ENCODE measurements at regions not wholly inside any gene's neighbourhood (a gene's known extent, or its start where the extent isn't known, plus 50 kb on each side); places are given as distances from the start of the nearest gene placed in this dataset.
A peak's percentile ranks its signal among the peaks of the same experiment; 100 is the strongest.

DNA sequence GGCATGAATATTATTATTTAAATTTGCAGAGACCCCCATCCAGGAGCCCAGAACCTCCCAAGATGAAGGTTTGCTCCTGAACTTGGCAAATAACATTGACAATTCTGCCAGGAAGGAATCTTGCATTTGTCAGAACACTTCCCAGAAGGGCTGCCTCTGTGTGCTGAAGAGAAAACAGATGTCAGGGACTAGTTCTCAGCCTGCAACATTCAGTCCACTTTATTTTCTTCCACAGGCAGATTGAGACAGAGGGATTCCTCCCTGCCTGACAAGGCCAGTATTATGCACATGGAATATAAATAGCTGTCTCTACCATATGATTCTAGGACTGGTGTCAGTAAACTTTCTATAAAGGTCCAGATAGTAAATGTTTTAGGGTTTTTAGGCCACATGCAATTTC lies 171.5 kb upstream of the SIX2 start:
- no peaks in the 10 kb centered on the region for H3K27me3 ChIP-seq (ENCODE audit: control insufficient read depth, insufficient read depth, low read length)
- no peak overlapping the region for H3K4me3 ChIP-seq (ENCODE audit: low read length)
- no peaks in the 10 kb centered on the region for H3K36me3 ChIP-seq (ENCODE audit: control insufficient read depth, low read depth, low read length)
- H3K27ac ChIP-seq (ENCODE audit: low read length) = no peak overlapping the region
- H3K9ac ChIP-seq (ENCODE audit: low read length) = no peak overlapping the region
- no peaks in the 10 kb centered on the region for H3K4me1 ChIP-seq (ENCODE audit: control insufficient read depth, low read depth, low read length)
- H3K9me3 ChIP-seq (ENCODE audit: control insufficient read depth, low read depth, low read length) = no peaks in the 10 kb centered on the region

DNA sequence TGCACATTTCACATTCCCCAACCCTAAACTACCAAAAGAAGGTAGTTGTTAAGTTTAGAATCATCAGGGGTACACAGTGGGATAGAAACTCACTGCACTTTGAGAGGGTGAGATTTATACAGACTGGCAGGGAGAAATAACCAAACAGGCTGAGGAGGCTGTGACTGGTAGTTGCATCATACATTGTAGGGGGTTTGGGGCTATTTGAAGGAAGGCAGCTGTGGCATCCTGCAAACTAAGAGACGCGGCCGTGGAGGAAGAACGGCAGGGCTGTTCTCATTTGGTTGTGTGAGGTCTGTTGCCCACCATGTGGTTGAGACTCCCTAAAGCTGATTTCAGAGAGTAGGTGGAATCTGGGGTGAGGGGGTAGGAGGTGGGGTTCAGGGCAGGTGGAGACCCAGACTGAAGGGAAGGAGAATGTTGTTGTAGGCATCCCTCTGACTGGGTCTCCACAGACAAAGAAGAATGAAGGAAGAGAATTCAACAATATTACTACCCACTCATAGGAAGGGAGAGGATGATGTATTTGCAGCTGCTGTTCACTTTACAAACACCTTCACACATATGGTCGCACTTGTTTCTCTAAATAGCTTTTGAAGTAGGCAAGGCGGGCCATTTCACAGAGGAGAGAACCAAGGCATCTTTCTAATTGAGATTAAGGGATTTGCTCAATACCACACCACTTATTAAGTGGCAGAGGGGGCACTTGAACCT lies 170.9 kb upstream of the SIX2 start:
- Histone ChIP-seq H3K36me3 (ENCODE audit: control insufficient read depth, low read depth, low read length) (no peaks in the 10 kb centered on the region), H3K9ac (ENCODE audit: low read length) (no peak overlapping the region), H3K9me3 (ENCODE audit: control insufficient read depth, low read depth, low read length) (no peaks in the 10 kb centered on the region), H3K27ac (ENCODE audit: low read length) (no peak overlapping the region), H3K27me3 (ENCODE audit: control insufficient read depth, insufficient read depth, low read length) (no peaks in the 10 kb centered on the region), H3K4me3 (ENCODE audit: low read length) (no peak overlapping the region), H3K4me1 (ENCODE audit: control insufficient read depth, low read depth, low read length) (no peaks in the 10 kb centered on the region)

DNA sequence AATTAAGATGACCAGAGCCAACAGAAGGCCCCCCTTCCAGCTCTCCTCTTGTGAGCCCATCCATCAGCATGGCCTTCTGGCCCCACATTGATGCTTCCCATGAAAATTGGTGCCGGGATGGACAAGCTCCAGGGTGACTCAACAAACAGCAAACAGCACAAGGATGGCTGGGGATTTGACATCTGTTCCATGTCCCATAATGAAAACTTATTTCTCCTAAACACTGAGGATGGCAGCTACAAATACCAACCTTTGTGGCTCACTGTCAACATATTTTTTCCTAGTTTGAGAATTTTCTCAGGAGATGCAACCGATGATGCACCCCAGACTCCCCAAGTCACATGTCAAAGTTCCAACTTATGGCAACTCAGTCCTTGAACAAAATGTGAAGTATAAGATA lies 169.6 kb upstream of the SIX2 start:
- Histone ChIP-seq H3K9ac (ENCODE audit: low read length) (no peak overlapping the region), H3K27ac (ENCODE audit: low read length) (no peak overlapping the region), H3K9me3 (ENCODE audit: control insufficient read depth, low read depth, low read length) (no peaks in the 10 kb centered on the region), H3K4me3 (ENCODE audit: low read length) (no peak overlapping the region), H3K27me3 (ENCODE audit: control insufficient read depth, insufficient read depth, low read length) (peaks cover 3% of the 10 kb centered on the region), H3K4me1 (ENCODE audit: control insufficient read depth, low read depth, low read length) (no peaks in the 10 kb centered on the region), H3K36me3 (ENCODE audit: control insufficient read depth, low read depth, low read length) (no peaks in the 10 kb centered on the region)

DNA sequence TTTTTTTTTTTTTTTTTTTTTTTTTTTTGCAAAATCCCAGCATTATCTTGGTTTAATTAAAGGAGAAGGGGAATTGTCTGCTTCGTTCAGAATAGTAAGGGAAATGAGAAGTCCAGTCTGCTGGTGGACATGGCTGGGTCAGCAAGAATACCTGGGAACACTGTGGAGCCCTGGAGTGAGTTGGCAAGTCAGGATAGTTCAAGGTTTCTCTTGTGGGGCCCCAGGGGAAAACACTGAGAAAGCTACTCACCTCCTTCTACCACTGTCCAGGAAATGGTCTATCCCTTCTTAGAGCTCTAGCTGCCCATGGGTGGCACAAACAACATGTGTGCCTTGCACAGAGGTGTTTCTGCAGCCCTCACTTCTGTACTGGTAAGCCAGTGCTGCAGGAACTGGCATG lies 169.1 kb upstream of the SIX2 start:
- no peaks in the 10 kb centered on the region for H3K36me3 ChIP-seq (ENCODE audit: control insufficient read depth, low read depth, low read length)
- H3K9me3 ChIP-seq (ENCODE audit: control insufficient read depth, low read depth, low read length) = no peaks in the 10 kb centered on the region
- H3K4me3 ChIP-seq (ENCODE audit: low read length) = no peak overlapping the region
- H3K9ac ChIP-seq (ENCODE audit: low read length) = no peak overlapping the region
- H3K4me1 ChIP-seq (ENCODE audit: control insufficient read depth, low read depth, low read length) = no peaks in the 10 kb centered on the region
- peaks cover 8% of the 10 kb centered on the region for H3K27me3 ChIP-seq (ENCODE audit: control insufficient read depth, insufficient read depth, low read length)
- no peak overlapping the region for H3K27ac ChIP-seq (ENCODE audit: low read length)

DNA sequence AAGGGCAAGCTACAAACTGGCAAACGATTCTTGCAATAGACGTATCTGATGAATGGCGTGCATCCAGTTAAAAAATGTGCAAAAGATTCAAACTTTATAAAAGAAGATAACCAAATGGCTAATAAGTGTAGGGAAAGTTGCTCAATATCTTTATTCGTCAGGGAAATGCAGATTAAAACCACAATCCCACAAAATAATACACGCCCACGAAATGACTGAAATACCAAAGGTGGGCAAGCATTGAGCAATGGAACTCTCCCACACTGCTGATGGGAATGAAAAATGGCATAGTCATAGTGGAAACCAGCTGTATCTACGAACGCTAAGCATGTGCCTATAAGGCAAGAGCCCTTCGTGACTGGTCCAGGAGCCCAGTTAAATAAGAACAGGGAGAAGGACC lies 168.6 kb upstream of the SIX2 start:
- Histone ChIP-seq H3K4me3 (ENCODE audit: low read length) (no peak overlapping the region), H3K9ac (ENCODE audit: low read length) (no peak overlapping the region), H3K27me3 (ENCODE audit: control insufficient read depth, insufficient read depth, low read length) (peaks cover 13% of the 10 kb centered on the region), H3K9me3 (ENCODE audit: control insufficient read depth, low read depth, low read length) (no peaks in the 10 kb centered on the region), H3K4me1 (ENCODE audit: control insufficient read depth, low read depth, low read length) (no peaks in the 10 kb centered on the region), H3K36me3 (ENCODE audit: control insufficient read depth, low read depth, low read length) (no peaks in the 10 kb centered on the region), H3K27ac (ENCODE audit: low read length) (no peak overlapping the region)

DNA sequence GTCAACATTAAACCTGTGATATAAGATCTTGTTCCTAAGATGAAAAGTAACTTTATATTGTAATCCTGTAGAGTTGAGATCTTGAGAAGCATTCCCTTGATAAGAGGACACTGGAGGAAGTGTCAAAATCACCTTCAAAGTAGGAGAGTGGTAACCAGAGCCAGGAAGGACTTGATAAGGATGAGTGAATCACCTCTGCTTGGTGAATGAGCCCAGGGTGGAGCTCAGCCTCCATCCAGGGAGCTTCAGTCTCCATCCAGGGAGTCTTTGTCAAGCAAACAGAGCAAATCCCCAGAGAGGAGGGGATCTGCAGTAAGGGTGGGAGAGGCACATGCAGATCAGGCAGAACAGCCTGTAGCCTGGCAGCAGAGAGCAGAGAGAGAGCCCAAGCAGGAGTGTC lies 167.1 kb upstream of the SIX2 start:
- H3K4me3 ChIP-seq (ENCODE audit: low read length) = no peak overlapping the region
- H3K9ac ChIP-seq (ENCODE audit: low read length) = no peak overlapping the region
- no peak overlapping the region for H3K27ac ChIP-seq (ENCODE audit: low read length)
- H3K27me3 ChIP-seq (ENCODE audit: control insufficient read depth, insufficient read depth, low read length) = peaks cover 28% of the 10 kb centered on the region
- H3K9me3 ChIP-seq (ENCODE audit: control insufficient read depth, low read depth, low read length) = no peaks in the 10 kb centered on the region
- H3K36me3 ChIP-seq (ENCODE audit: control insufficient read depth, low read depth, low read length) = no peaks in the 10 kb centered on the region
- H3K4me1 ChIP-seq (ENCODE audit: control insufficient read depth, low read depth, low read length) = no peaks in the 10 kb centered on the region

DNA sequence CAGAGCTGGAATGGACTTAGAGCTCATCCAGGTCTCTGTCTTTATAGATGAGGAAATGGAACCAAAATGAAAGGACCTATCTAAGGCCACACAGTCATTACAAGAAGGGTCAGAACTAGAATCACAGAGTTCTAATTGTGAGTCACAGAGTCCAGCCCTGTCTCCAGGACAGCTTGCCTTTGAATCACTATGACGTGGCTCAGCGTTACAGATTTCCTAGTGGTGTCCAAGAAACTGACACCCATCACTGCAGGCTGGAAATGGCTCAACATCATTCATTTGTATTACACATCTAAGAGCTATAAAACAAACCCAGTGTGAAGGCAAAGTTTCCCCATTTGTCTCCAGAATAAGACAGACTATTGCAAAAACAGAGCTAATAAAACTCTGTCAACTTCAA lies 164.3 kb upstream of the SIX2 start:
- no peak overlapping the region for H3K27ac ChIP-seq (ENCODE audit: low read length)
- H3K4me3 ChIP-seq (ENCODE audit: low read length) = no peak overlapping the region
- H3K27me3 ChIP-seq (ENCODE audit: control insufficient read depth, insufficient read depth, low read length) = peaks cover 57% of the 10 kb centered on the region
- H3K9ac ChIP-seq (ENCODE audit: low read length) = no peak overlapping the region
- H3K9me3 ChIP-seq (ENCODE audit: control insufficient read depth, low read depth, low read length) = no peaks in the 10 kb centered on the region
- H3K4me1 ChIP-seq (ENCODE audit: control insufficient read depth, low read depth, low read length) = peaks cover 1% of the 10 kb centered on the region
- H3K36me3 ChIP-seq (ENCODE audit: control insufficient read depth, low read depth, low read length) = no peaks in the 10 kb centered on the region

DNA sequence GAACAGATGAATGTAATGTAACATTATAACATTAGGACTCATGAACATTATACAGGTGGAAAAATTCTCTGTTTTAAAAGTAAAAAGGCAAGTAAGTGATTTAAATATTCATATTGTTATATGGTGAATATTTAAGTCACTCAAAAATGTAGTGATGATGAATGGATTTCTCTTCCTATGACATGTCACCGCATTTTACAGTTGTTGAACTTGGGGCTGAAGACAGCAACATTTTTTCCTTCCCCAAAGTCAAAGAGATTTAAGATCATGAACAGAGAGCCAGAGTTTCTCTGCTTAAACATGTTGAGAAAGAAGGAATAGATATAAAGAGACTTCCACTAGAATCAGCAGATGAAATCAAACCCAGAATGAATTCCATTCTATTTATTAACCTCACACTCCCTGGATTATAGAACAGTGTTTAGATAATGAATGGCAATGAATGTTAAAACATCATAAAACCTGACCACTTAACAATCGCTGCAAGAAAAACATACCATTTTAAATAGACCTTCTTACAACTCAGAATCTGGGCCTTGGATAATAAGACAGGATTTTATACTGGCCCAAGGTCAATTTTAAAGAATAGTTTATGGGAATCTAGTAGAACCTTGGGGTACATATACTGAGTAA lies 163.6 kb upstream of the SIX2 start:
- H3K9me3 ChIP-seq (ENCODE audit: control insufficient read depth, low read depth, low read length) = no peaks in the 10 kb centered on the region
- no peak overlapping the region for H3K27ac ChIP-seq (ENCODE audit: low read length)
- no peak overlapping the region for H3K9ac ChIP-seq (ENCODE audit: low read length)
- no peak overlapping the region for H3K4me3 ChIP-seq (ENCODE audit: low read length)
- H3K36me3 ChIP-seq (ENCODE audit: control insufficient read depth, low read depth, low read length) = no peaks in the 10 kb centered on the region
- H3K4me1 ChIP-seq (ENCODE audit: control insufficient read depth, low read depth, low read length) = peaks cover 7% of the 10 kb centered on the region
- H3K27me3 ChIP-seq (ENCODE audit: control insufficient read depth, insufficient read depth, low read length) = peaks cover 63% of the 10 kb centered on the region

DNA sequence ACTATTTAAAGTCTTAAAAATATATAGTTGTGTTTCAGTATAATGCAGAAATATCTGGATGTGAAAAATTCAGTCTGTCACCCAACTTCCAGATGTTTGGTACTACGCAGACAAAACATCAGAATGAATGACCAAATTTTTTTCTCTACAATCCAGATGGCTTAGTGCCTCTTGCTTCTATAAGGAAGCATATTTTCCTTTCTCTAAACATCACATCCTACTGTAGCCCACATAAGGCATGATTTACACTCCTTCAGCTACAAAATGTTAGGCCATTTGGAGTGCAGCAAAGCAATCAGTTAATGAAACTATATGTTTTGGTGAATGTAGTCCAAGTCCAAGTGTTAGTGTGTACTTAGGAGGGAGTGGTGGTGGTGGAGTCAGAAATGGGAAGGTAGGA lies 162.9 kb upstream of the SIX2 start:
- H3K4me1 ChIP-seq (ENCODE audit: control insufficient read depth, low read depth, low read length) = peaks cover 7% of the 10 kb centered on the region
- H3K27me3 ChIP-seq (ENCODE audit: control insufficient read depth, insufficient read depth, low read length) = peaks cover 70% of the 10 kb centered on the region
- no peaks in the 10 kb centered on the region for H3K36me3 ChIP-seq (ENCODE audit: control insufficient read depth, low read depth, low read length)
- no peaks in the 10 kb centered on the region for H3K9me3 ChIP-seq (ENCODE audit: control insufficient read depth, low read depth, low read length)
- H3K27ac ChIP-seq (ENCODE audit: low read length) = no peak overlapping the region
- H3K9ac ChIP-seq (ENCODE audit: low read length) = no peak overlapping the region
- H3K4me3 ChIP-seq (ENCODE audit: low read length) = no peak overlapping the region

DNA sequence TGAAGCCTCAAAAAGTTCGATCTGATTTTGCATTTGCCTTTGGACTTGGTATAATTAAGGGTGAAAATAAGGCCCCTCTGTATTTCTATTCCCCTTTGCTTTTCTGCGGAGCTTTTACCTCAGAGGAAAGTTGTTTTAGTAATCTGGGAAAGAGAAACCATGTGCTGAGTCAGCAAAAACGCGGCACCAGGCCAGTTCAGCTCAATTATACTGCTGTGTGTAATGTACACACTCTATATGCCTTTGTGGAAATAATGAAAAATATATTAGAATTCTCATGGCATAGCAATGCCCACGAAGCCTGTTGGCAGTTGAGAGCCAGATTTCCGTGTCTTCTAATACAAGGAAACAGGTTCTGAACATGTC lies 161.9 kb upstream of the SIX2 start:
- Histone ChIP-seq H3K27ac (ENCODE audit: low read length) (no peak overlapping the region), H3K9me3 (ENCODE audit: control insufficient read depth, low read depth, low read length) (no peaks in the 10 kb centered on the region), H3K4me1 (ENCODE audit: control insufficient read depth, low read depth, low read length) (peaks cover 7% of the 10 kb centered on the region), H3K9ac (ENCODE audit: low read length) (no peak overlapping the region), H3K36me3 (ENCODE audit: control insufficient read depth, low read depth, low read length) (no peaks in the 10 kb centered on the region), H3K4me3 (ENCODE audit: low read length) (peak overlapping the region; percentile 53), H3K27me3 (ENCODE audit: control insufficient read depth, insufficient read depth, low read length) (peaks cover 80% of the 10 kb centered on the region)

DNA sequence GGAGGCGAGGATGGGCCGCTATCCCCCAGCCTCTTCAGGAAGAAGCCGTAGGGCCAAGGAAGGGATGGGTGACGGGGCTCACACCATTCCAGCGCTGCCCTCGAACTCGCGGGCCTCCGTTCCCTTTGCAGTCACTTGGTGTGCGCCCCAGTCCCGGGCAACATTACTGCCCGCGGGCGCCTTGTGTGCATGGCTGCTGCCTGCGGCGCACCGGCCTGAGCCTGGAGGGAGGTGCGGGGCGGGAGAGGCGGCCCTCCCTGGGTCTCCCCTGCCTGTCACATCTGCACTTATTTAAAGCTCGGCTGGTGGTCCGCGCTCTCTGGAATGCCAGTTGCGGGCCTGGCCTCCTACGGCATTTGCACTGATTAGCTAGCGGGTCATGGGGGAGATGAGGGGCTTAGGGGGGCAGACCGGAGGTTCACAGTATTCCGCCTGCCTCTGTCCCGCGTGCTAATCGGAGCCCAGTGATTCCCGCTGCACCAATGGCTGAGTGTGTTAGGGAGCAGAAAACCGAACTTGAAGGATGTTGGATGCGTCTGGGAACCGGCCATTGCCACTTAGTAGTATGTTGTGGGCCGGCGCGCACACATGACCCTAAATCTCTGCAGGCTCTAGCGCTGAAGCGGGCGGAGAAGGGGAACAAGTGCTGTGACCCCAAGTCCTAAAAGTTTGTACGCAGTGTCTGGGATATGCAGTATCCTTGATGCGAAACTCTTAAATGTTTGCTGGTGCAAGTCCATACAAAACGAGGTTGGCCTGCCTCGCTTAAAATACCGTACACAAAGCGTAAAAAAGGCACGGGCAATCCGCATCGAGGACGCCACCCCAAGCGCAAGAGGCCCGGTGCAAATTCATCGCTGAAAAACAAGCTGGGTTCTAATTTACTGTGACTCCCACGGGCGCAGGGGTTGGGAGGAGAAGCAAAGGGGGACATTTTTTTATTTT lies 161.2 kb upstream of the SIX2 start:
- Histone ChIP-seq H3K27ac (ENCODE audit: low read length) (no peak overlapping the region), H3K36me3 (ENCODE audit: control insufficient read depth, low read depth, low read length) (no peaks in the 10 kb centered on the region), H3K9me3 (ENCODE audit: control insufficient read depth, low read depth, low read length) (no peaks in the 10 kb centered on the region), H3K4me1 (ENCODE audit: control insufficient read depth, low read depth, low read length) (peaks cover 7% of the 10 kb centered on the region), H3K27me3 (ENCODE audit: control insufficient read depth, insufficient read depth, low read length) (peaks cover 84% of the 10 kb centered on the region), H3K9ac (ENCODE audit: low read length) (no peak overlapping the region), H3K4me3 (ENCODE audit: low read length) (peak overlapping the region; percentile 53)
